Neural cell (in vitro differentiated cells): ENCODE measurements at regions not wholly inside any gene's neighbourhood (a gene's known extent, or its start where the extent isn't known, plus 50 kb on each side); places are given as distances from the start of the nearest gene placed in this dataset.

Experiments
- H2AFZ ChIP-seq: fragments of 200-600, 300-800 bp; sonication (generic), shearing (Covaris generic); 2 replicates; pipeline ENCODE4 v1.6.0; 2014; ENCODE audit warnings: low read depth, mild to moderate bottlenecking, antibody characterized with exemption, low read length, moderate library complexity
- H3F3A ChIP-seq: fragments of 200-600 bp; shearing (Covaris generic); 2 replicates; pipeline ENCODE4 v1.6.1; 2016; ENCODE audit warnings: mild to moderate bottlenecking, moderate library complexity, mixed read lengths, antibody characterized with exemption, low read length; ENCODE audit not compliant: insufficient read depth, poor library complexity, severe bottlenecking
- H3K27ac ChIP-seq: fragments of 200-600, 300-800 bp; sonication (generic), shearing (Covaris generic); 2 replicates; pipeline ENCODE4 v1.5.1; 2014; ENCODE audit warnings: mild to moderate bottlenecking, low read length, moderate library complexity
- H3K27me3 ChIP-seq: fragments of 300-800, 200-600 bp; sonication (generic), shearing (Covaris generic); 2 replicates; pipeline ENCODE4 v1.6.0; 2014; ENCODE audit warnings: mild to moderate bottlenecking, low read depth, low read length, moderate library complexity; ENCODE audit not compliant: insufficient read depth
- H3K36me3 ChIP-seq: fragments of 300-800, 200-600 bp; sonication (generic), shearing (Covaris generic); 2 replicates; pipeline ENCODE4 v1.5.1; 2014; ENCODE audit warnings: mild to moderate bottlenecking, antibody characterized with exemption, low read length, moderate library complexity; ENCODE audit not compliant: insufficient read depth
- H3K4me2 ChIP-seq: fragments of 300-800, 200-600 bp; sonication (generic), shearing (Covaris generic); 2 replicates; pipeline ENCODE4 v1.6.0; 2014; ENCODE audit warnings: mild to moderate bottlenecking, low read length
- H3K4me3 ChIP-seq: fragments of 300-800, 200-600 bp; sonication (generic), shearing (Covaris generic); 2 replicates; pipeline ENCODE4 v1.5.1; 2014; ENCODE audit warnings: mild to moderate bottlenecking, low read length, moderate library complexity
- H3K79me2 ChIP-seq: fragments of 200-600 bp; shearing (Covaris generic); replicated peaks from 2 replicates; pipeline ENCODE4 v1.6.0; 2014; ENCODE audit warnings: mild to moderate bottlenecking, low read length, moderate library complexity; ENCODE audit not compliant: insufficient read depth
- H3K9ac ChIP-seq: fragments of 300-800, 200-600 bp; sonication (generic), shearing (Covaris generic); 2 replicates; pipeline ENCODE4 v1.6.1; 2016; ENCODE audit warnings: mild to moderate bottlenecking, low read length, mixed read lengths
- H3K9me2 ChIP-seq: fragments of 200-600 bp; shearing (Covaris generic); 2 replicates; pipeline ENCODE4 v1.6.1; 2016; ENCODE audit warnings: mild to moderate bottlenecking, low read length, mixed read lengths; ENCODE audit not compliant: insufficient read depth
- H3K9me3 ChIP-seq: fragments of 200-600, 300-800 bp; sonication (generic), shearing (Covaris generic); 2 replicates; pipeline ENCODE4 v1.6.1; 2016; ENCODE audit warnings: mild to moderate bottlenecking, mixed run types, low read length, moderate library complexity, mixed read lengths
- H4K20me1 ChIP-seq: fragments of 200-600 bp; shearing (Covaris generic); 2 replicates; pipeline ENCODE4 v1.6.1; 2016; ENCODE audit warnings: mild to moderate bottlenecking, mixed run types; ENCODE audit not compliant: insufficient read depth
- CTCF ChIP-seq: fragments of 450-650 bp; IDR thresholded peaks from 2 replicates; pipeline ENCODE4 v1.5.1; 2014; ENCODE audit warnings: antibody characterized with exemption, mild to moderate bottlenecking, moderate library complexity; ENCODE audit not compliant: poor library complexity, severe bottlenecking
- EP300 ChIP-seq: fragments of 450-650 bp; conservative IDR thresholded peaks from 2 replicates; pipeline ENCODE4 v1.6.1; 2014; ENCODE audit warnings: antibody characterized with exemption, mild to moderate bottlenecking, moderate library complexity; ENCODE audit not compliant: poor library complexity, severe bottlenecking
- EZH2 ChIP-seq: fragments of 200-600, 300-800 bp; shearing (Covaris generic), sonication (generic); IDR thresholded peaks from 2 replicates; pipeline ENCODE4 v1.6.1; 2014; ENCODE audit warnings: antibody characterized with exemption, low read length, borderline replicate concordance, mild to moderate bottlenecking; ENCODE audit not compliant: insufficient read depth, poor library complexity, severe bottlenecking
- MXI1 ChIP-seq: fragments of 450-650 bp; conservative IDR thresholded peaks from 2 replicates; pipeline ENCODE4 v1.6.1; 2014; ENCODE audit warnings: antibody characterized with exemption, mild to moderate bottlenecking; ENCODE audit not compliant: poor library complexity, severe bottlenecking
- POLR2AphosphoS5 ChIP-seq: IDR thresholded peaks from 2 replicates; pipeline ENCODE4 v1.6.1; 2012
- RAD21 ChIP-seq: fragments of 450-650 bp; conservative IDR thresholded peaks from 2 replicates; pipeline ENCODE4 v1.6.1; 2014; ENCODE audit warnings: antibody characterized with exemption, mild to moderate bottlenecking, moderate library complexity
- REST ChIP-seq: IDR thresholded peaks from 2 replicates; pipeline ENCODE4 v1.6.1; 2012; ENCODE audit warnings: borderline replicate concordance
- SMC3 ChIP-seq: fragments of 450-650 bp; conservative IDR thresholded peaks from 2 replicates; pipeline ENCODE4 v1.6.1; 2014; ENCODE audit warnings: antibody characterized with exemption, mild to moderate bottlenecking, moderate library complexity; ENCODE audit not compliant: poor library complexity
- TAF1 ChIP-seq: IDR thresholded peaks from 2 replicates; pipeline ENCODE4 v1.6.1; 2012; ENCODE audit warnings: low read depth

GRCh38 chr14:44165286-44165685 lies 341.8 kb downstream of the FSCB start:
- TF ChIP-seq REST, result no peak
- TF ChIP-seq SMC3, result no peak
- no peak for TF ChIP-seq POLR2AphosphoS5
- no peak for TF ChIP-seq TAF1
- no peak for TF ChIP-seq EP300
- no peak for TF ChIP-seq CTCF
- no peak for TF ChIP-seq RAD21
- no peak for TF ChIP-seq EZH2
- TF ChIP-seq MXI1, result no peak
- no peak overlapping the region for H2AFZ ChIP-seq
- H3K27me3 ChIP-seq, result no peaks in the 10 kb centered on the region
- no peaks in the 10 kb centered on the region for H3K9me2 ChIP-seq
- no peaks in the 10 kb centered on the region for H4K20me1 ChIP-seq
- H3K4me2 ChIP-seq, result no peak overlapping the region
- no peak overlapping the region for H3K9ac ChIP-seq
- H3K9me3 ChIP-seq, result no peaks in the 10 kb centered on the region
- no peaks in the 10 kb centered on the region for H3K79me2 ChIP-seq
- H3K4me3 ChIP-seq, result no peak overlapping the region
- H3F3A ChIP-seq, result no peaks in the 10 kb centered on the region
- H3K27ac ChIP-seq, result no peak overlapping the region
- no peaks in the 10 kb centered on the region for H3K36me3 ChIP-seq

GRCh38 chr14:44163946-44164345 lies 343.1 kb downstream of the FSCB start:
- H2AFZ ChIP-seq, result no peak overlapping the region
- H3K27ac ChIP-seq, result no peak overlapping the region
- no peak overlapping the region for H3K4me3 ChIP-seq
- no peaks in the 10 kb centered on the region for H4K20me1 ChIP-seq
- no peaks in the 10 kb centered on the region for H3K9me3 ChIP-seq
- TF ChIP-seq SMC3, result no peak
- no peak for TF ChIP-seq RAD21
- no peak for TF ChIP-seq REST
- TF ChIP-seq CTCF, result no peak
- no peak for TF ChIP-seq MXI1
- TF ChIP-seq EP300, result no peak
- no peak for TF ChIP-seq POLR2AphosphoS5
- no peak for TF ChIP-seq EZH2
- TF ChIP-seq TAF1, result no peak
- no peaks in the 10 kb centered on the region for H3K9me2 ChIP-seq
- no peaks in the 10 kb centered on the region for H3F3A ChIP-seq
- no peaks in the 10 kb centered on the region for H3K79me2 ChIP-seq
- no peak overlapping the region for H3K9ac ChIP-seq
- no peaks in the 10 kb centered on the region for H3K36me3 ChIP-seq
- H3K4me2 ChIP-seq, result no peak overlapping the region
- no peaks in the 10 kb centered on the region for H3K27me3 ChIP-seq
